ENCODE measurements at regions not wholly inside any gene's neighbourhood (a gene's known extent, or its start where the extent isn't known, plus 50 kb on each side); places are given as distances from the start of the nearest gene placed in this dataset.

DNA sequence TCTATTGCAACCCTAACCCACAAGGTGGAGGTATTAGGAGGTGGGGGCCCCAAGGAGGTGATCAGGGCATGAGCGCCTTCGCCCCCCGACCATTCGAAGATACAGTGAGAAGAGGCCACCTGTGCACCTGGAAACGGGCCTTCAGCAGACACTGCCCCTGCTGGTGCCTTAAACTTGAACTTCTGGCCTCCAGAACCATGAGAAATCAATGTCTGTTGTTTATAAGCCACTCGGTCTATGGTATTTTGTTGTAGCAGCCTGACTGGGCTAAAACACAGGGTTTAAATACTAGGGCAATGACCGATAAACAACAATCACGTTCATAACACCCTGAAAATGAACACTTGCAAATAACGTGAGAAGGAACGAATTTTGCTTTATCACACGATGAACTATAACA lies 85.2 kb upstream of the USP29 start:
- TF ChIP-seq, protein P1, sequence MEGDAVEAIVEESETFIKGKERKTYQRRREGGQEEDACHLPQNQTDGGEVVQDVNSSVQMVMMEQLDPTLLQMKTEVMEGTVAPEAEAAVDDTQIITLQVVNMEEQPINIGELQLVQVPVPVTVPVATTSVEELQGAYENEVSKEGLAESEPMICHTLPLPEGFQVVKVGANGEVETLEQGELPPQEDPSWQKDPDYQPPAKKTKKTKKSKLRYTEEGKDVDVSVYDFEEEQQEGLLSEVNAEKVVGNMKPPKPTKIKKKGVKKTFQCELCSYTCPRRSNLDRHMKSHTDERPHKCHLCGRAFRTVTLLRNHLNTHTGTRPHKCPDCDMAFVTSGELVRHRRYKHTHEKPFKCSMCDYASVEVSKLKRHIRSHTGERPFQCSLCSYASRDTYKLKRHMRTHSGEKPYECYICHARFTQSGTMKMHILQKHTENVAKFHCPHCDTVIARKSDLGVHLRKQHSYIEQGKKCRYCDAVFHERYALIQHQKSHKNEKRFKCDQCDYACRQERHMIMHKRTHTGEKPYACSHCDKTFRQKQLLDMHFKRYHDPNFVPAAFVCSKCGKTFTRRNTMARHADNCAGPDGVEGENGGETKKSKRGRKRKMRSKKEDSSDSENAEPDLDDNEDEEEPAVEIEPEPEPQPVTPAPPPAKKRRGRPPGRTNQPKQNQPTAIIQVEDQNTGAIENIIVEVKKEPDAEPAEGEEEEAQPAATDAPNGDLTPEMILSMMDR (IDR thresholded peaks at IDR 0.05) = no peak
- TF ChIP-seq POLR2A (IDR thresholded peaks at IDR 0.05) (no peak), POLR2AphosphoS5 (IDR thresholded peaks at IDR 0.05) (no peak)

All from breast epithelium (tissue), 3 donors.